ENCODE measurements at regions not wholly inside any gene's neighbourhood (a gene's known extent, or its start where the extent isn't known, plus 50 kb on each side); places are given as distances from the start of the nearest gene placed in this dataset.
"Not testable (repeated sequence)": the region's sequence is repeated elsewhere in the genome, so short reads cannot be mapped to it uniquely, and the experiment has no call there.

DNA sequence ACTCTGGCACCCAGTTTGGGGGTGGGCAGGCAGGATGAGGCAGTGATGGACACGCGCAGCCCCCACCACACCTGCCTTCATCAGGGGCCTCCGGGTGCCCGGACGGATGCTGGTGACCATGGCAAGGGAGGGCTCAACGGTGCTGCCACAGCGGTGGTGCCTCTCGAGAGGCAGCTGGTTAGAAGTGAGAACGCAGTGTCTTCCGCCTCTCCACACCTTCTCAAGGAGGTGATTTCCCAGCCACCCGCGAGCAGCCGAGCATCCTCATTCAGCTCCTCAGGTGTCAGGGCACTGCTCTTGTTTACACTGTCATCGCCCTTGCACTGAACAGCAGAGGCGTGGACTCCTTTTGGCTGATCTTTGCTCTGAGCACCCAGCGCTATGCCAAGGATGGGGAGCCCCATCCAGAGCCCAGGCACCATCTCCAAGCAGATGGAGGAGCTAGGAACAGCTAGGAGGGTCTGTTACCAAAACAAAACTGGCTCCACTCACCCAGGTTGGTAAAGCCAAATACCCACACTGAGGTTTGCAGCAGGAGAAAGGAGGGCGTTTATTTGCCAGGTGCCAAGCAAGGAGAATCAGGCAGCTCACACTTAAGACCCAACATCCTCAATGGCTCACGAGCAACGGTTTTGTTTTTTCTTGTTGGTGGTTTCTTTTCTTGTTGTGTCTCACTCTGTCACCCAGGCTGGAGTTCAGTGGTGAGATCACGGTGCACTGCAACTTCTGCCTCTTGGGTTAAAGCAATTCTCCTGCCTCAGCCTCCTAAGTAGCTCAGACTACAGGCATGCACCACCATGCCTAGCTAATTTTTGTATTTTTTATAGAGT, 174.3 kb upstream of the TNRC6C start:
- DNase-seq = no peak

DNA sequence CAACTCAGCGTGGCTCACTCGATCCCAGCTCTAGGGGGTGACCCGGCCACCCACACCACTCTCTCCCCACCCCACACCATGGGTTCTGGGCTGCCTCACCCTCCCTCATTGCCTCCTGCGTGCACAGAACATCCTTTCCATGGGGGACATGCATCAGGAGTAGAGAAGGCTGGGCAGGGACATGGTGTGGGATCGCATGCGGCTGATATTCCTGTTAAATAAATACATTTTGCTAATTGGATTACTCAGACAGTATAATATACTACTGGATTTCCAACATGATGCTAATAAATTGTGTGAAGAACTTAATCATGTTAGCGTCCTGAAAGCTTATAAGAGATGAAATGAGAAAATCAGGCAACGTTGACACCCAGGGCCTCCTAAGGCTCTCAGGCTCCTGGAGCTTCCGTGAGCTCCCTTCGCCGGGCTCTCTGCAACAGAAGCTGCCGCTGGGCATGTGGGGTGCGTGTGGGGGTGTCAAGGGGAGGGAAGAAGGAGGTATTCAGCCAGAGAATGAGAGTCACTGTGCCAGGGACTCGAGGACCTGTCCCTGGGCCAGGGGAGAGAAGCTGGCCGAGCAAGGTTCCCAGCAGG, 173.1 kb upstream of the TNRC6C start:
- DNase-seq = no peak

DNA sequence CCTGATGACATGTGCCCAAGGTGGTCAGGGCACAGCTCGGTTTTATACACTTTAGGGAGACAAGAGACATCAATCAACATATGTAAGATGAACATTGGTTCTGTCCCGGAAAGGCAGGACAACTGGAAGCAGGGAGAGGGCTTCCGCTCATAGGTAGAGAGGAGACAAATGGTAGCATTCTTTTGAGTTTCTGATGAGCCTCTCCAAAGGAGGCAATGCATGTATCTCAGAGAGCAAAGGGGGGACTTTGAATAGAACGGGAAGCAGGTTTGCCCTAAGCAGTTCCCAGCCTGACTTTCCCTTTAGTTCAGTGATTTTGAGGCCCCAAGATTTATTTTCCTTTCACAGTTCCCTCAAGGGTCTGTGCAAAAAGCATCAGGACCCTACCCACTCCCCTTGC, 172.4 kb upstream of the TNRC6C start:
- no peak for DNase-seq

DNA sequence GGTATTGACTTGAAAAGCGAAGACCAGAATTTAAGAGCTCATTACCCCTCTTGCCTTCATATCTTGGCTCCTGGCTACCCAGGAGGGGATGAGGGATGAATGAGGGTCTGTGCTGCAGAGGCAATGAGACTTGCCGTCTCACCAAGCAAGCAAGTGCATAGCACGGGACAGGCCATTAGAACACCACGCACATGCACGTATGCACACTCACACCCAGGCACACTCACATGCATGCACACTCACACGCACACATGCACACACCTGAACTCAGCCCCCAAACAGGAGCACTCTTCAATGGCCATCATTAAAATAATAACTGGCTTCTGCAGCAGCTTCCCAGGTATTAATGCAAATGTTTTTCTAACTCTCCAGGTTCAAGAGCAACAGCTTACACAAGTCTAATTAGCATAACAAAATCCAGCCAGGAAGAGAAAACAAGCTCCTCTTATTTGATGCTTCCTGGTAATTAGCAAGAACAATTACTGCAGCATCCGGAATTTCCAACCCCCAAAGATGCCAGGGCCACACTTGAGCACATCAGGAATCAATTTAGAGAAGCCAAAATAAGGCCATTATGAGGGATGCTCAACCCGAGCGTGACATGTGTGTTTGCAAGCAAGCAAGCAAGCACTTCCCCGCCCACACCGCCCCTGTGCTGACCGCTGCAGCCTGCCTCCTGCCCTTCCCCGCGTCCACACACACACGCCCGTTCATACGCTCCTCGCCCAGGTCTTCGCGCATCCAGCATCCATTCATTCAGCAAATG, 171.6 kb upstream of the TNRC6C start:
- DNase-seq = no peak

DNA sequence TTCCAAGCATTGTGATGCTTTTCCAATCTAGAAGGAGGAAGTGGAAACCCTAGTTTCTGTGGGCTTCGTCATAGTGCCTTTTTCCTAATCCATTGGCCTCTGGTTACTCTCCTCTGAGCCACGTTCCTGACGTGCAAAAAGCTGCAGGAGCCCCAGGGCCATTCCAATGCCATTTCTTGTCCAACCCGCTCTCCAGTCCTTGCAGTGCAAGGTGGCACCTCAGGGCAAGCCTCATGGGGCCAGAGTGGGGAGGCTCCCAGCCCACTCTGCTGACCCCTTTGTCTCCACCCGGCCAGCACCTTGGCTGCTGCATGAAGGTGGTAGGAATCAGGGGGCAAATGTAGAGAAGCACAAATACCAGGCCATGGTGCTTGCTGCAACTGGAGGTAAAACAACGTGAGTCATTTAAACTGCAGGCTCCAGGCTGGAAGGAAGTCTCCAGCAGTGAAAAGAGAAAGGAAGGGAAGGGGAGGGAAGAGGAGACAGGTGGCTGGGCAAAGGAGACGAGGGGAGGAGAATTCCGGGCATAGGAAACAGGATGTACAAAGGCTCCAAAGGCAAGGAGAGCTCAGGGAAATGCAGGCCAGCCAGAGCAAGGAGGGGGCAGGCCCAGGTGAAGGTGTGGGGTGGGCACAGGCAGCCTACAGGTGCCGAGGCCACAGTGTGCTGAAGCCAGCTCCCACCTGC, 168.2 kb upstream of the TNRC6C start:
- DNase-seq = no peak

DNA sequence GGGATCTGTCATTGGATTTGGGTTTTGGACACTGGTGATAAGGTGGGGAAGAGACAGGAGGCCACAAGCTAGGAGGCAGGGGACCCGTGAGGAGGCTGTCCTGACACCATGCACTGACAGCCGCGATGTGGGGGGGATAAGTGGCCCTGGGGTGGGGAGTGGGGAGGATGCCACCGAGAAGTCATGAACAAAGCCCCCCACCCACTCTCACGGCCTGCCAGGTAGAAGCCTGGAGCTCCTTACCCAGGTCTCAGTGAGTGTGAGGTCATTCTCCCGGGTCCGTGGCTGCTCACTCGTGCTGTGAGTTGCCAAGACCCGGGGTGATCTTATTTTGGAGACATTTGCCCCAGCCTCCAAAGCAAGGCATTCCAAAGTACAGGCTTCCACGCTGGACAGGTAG, 165.9 kb upstream of the TNRC6C start:
- no peak for DNase-seq

DNA sequence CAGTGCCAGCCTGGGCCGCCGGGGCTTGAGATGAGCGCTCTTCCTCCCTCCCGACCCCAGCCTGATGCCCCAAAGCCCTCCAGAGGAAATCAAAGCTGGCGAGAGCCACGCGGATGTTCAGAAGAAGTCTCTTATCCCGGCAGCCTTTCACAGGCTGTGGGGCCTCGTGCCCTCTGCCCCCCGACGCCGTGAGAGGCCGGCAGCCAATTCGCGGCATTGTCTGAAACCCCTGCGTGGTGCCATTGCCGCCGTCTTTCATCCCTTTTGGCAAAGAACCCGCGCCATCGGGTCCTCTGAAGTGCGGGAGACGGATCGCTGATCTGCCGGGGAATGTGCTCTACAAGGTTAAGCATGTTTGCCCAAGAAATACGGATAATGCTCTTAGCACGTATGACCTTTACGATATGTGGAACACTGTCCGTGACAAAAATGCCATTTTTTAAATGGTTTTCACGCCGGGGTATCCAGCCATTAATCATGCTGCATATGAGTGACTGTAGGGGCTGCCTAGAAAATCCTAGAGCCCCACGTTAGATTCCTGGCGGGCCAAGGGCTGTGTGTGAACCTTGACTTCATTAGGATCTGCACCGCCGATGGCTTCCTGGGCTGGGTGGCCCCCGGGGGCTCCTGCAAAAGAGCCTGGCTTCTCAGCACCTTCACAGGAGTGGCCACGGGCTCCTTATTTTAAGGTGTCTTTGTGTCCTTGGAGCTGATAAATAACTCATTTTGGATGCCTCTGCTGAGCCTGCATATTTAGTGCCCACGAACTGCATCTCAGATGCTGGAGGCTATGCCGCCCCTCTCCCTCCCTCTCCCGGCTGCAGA, 165.1 kb upstream of the TNRC6C start:
- DNase-seq = no peak

DNA sequence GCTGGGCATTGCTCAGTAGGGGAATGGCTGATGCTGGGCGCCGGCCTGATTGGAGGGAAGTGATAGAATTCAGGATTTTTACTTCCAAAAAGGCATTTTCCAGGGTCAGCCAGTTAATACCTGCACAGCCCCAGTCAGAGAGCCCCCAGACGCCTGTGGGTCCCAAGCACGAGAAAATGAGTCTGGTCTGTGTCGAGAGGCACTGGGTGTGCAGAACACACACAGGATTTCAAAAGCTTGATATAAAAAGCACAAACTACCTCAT, 164.6 kb upstream of the TNRC6C start:
- no peak for DNase-seq

DNA sequence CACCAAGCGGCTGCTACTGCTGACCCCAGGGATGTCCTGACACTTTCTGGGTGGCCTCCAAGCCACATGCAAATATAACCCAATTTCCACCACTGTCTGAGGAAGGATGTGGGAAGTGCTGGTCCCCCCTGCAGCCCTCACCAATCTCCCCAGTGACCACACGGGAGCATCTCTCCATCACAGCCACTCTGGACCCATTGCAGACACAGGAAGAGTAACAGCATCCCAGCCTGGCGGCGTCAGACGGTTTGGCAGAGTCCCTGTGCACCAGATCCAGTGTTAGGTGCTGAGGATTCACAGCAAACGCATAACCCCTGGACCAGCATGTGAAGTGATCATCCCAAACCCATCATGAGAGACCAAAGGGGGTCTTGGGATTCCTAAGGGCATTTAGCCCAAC, 163.7 kb upstream of the TNRC6C start:
- no peak for DNase-seq

DNA sequence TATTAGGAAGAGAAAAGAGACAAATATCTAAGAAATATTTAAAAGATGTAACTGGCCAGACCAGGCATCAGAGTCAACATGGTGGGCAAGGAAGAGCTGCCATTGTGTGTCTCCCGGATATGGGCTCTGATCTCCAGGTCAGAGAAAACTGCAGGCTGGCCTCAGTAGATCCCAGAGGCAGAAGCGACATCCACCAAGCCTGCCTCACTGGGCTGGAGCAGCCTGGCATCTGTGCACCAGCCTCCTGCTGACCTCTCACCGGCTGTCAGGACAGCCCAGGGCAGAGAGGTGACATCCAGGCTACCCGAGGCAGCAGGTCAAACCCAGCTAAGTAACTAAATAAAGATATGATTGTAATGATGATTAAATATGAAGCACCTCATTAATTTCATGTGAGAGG, 162.8 kb upstream of the TNRC6C start:
- no peak for DNase-seq

DNA sequence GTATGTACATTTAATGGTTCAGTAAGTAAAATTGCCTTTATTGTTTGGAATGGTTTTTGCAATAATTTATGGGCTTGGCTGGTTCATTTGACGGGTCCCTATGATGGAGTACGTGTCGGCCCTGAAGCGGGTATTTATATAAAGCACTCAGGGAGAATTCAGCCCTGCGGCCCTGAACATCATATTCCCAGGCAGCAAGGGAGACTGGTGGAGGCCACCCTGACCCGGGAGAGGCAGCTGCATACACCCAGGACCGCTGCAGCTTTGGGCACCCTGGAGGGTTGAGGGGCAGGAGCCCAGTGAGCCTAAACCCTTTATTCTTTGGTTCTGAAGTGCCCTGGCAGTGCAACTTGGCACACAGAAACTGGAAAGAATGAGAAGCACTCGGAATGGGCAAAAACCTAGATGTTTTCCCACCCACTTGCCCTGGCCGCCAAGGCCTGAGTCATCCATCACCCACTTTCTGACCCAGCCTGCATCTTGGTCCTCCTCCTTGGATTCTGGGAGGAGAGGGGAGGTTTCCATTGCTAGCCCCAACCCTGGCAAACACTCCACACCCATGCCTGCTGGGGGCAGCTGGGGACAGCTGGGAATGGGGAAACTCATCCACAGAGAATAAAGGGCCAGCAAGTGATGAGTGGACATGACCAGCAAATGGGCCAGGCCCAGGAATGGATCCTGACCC, 162.2 kb upstream of the TNRC6C start:
- DNase-seq = no peak

DNA sequence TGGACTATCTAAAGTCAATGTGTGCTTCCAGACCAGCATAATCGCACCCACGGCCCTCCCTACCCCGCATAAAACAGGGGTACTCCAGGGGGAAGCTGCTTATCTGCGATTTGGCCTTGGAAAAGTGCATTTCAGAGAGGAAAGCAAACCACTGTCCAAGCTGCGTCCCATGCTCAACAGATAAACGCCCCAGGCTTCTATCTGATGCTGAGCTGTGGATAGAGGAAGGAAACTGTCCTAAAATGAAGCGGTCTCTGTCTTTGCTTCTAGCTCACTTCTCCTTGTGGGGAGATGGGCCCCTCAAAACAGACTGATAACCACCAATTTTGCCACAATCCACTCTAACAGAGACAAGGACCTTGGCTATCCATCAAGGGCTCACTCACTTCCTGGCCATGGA, 160.5 kb upstream of the TNRC6C start:
- no peak for DNase-seq

DNA sequence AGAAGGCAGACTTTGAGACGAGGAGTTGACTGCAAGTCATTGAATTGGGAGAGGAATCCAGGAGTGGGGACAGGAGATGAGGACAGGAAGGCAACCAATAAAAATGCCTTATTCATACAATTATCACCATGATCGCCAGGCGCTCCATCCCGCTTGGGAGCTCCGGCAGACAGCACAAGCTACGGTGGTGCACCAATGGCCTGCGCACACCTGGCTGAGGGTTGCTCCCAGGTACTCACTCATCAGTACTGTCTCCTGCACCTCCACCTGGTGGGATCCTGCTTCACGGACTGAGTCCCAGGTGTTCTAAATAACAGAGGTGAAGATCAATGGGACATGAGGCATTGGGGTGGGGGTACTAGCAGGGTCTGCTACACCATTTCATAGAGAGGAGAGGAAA, 160.0 kb upstream of the TNRC6C start:
- no peak for DNase-seq

DNA sequence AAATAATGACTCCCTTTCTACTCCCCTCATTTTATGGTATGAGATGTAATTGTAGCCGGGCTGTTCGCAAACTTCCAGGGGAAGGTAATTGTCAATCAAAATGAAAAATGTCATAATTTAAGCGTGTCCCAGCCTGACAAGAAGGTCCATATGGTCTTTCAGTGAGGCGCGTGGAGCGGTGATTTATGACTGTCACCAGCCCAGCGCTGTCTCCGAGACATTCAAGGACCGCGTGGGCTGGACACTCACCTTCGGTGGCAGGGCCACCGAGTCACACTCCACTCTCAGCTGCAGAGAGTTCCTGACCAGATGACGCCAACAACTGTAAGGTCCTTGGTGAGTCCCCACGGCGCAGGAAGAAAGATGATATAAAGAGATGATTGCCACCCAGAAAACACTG, 157.7 kb upstream of the TNRC6C start:
- DNase-seq = no peak

DNA sequence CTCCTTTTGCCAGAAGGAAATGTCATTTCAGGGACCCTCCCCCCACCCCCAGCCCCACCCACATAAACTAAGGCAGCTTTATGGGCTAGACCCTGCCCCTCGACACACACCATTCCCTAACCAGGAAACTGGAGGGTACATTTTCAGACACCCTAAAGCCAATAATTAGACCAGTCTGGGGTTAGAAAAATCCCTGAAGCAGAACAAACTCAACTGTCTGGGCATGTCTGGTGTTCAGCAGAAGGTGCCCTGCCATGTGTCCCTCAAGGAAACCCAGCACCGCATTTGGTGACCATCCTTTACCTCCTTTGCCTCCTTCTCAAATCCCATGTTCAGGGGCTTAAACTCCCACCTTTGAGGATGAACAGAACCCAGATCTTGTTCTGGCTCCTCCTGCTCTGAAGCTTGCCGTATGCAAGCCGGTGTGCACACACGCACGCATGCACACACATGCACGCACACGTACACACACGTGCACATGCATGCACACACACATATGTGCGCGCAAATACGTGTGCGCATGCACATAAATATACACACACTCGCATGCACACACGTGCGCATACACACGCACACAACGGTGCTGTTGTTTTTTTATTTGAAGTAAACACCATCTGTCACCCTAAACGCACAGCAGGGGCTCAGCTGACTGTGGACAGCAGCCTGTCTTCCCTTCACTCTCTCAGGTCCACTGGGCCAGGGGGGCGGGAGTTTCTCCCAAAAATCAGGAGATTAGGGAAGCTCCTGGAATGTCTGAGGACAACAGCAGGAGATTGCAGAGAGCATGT, 156.8 kb upstream of the TNRC6C start:
- DNase-seq = no peak

DNA sequence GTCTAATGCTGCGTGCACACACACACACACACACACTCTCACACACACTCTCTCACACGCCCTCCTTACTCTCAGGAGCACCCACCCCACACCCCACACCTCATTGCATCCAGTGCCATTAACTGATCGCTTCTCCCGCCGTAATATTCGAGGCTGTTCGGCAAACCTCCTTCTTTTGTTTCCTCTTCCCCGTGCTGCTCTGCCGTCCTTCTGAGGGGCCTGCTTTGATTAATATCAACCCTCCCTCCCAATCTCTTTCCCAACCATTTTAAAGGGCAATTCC, 156.2 kb upstream of the TNRC6C start:
- no peak for DNase-seq

DNA sequence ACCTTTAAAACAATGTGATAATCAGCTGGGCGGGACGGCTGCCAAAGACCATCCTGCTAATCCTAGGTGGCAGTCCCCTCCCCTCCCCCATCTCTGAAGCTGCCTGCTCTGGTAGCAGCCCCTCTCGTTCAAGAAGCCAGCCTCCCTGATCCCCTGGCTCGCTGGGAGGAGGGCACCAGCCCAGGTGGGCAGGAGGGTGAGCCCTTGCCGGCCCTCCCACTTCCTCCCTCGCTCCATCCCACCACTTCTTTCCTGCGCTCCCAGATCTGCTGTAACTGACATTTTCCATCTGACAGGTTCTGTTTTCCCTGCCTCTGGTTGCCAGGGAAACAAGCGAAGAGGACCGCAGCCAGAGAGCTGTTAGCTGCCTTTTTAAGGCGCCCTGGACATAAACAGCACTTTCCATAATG, 155.7 kb upstream of the TNRC6C start:
- DNase-seq = no peak

DNA sequence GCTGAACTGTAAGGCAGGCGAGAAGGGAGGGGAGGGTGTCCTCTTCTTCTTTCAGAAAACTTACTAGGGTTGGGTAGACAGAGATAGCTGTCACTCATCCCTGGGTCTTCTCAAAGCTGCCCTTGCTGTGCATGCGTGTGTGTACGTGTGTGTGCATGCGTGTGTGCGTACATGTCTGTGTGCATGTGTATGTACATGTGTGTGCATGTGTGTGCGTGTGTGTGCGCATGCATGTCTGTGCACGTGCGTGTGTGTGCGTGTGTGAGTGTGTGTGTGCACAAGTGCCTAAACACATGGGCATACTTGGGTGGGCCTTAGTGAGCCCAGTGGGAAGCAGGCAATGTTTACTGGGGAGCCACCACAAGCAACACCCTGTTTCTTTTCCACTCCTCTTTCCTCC, 154.8 kb upstream of the TNRC6C start:
- no peak for DNase-seq

DNA sequence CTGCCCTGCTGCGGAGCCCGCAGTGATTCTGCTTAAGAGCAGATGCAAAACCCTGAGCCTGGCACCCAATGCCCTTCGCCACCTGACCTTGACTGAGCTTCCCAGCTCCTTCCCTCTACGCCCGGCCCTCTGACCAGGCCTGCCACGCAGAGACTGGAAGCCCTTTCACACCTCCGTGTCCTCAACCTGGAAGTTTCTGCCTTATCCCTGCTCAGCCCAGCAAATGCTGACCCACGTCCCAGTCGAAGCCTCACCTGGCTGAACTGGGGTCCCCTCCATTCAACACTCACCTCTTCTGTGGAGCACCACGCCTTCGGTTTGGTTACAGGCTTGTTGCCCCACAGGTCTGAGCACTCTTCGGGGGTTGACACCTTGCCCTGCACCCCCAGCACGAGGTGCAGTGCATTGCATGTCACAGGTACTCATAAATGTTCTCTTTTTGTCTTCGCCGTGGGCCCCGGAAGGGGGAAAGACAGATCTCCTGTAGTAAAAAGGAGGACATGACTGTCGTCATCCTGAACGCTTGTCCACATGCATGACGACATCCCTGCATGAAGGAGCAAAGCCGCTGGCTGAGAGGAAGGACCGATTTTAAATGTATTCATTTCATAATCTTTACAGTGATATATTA, 153.6 kb upstream of the TNRC6C start:
- no peak for DNase-seq

DNA sequence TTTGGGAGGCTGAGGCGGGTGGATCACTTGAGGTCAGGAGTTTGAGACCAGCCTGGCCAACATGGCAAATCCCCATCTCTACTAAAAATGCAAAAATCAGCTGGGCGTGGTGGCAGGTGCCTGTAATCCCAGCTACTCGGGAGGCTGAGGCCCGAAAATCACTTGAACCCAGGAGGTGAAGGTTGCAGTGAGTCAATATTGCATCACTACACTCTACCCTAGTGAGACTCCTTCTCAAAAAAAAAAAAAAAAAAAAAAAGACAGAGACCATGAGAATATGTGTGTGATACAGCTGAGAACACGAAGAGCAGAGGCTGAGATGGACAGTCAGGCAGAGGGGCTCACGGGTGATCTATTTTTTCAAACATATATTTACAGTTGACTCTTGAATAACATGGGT, 152.5 kb upstream of the TNRC6C start:
- DNase-seq = not testable (repeated sequence)

All from inflammatory macrophage (primary cell).